ENCODE measurements at regions not wholly inside any gene's neighbourhood (a gene's known extent, or its start where the extent isn't known, plus 50 kb on each side); places are given as distances from the start of the nearest gene placed in this dataset.

DNA sequence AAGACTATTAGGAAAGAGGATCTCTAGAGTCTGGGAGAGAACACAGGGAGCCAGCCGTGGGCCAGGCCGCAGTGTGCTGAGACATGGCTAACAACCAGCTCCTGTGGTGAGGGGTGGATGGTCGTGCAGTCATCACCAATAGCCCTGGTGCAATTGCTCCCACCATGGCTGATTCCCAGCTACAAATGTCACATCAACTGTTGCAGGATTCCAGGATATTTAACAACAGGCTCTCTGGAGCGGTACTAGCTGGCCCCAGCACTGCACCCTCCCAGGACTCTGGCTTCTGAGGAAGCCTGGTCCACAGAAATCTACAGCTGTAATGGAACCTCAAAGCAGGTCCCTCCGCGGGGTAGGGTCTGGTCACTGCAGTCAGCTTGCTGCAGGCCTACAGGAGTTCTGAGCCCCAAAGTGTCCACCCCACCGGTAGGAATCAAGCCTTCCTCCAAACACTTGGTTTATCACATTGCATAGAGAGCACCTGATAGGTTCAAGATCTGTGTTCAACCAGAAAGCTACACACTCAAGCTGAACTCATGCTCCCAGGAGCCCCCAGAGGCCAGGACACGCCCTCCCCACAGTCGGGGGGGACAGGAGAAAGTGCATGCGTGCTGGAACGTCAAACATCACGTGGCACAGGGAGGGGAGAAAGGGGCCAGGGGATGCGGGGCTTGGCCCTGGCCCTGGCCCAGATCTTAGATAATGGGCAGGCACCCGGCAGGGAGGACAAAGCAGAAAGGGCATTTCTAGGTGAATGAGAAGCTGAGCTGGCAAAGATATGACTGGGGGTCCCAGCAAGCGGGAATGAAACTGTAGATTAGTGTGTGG lies 609.0 kb downstream of the TBC1D22A start:
- DNase-seq = peak; percentile 45
- WGBS, 5 donors = 70 to 83% (median 80%) methylated on average over 14 to 15 of the region's 15 CpGs
- H3K27me3 ChIP-seq (replicated peaks in 1 of 7) = peaks cover 0 to 63% (median 0%) of the 10 kb centered on the region in 7 donors
- no peaks in the 10 kb centered on the region for H3K9me3 ChIP-seq
- H3K36me3 ChIP-seq = no peaks in the 10 kb centered on the region
- no peak overlapping the region for H3K27ac ChIP-seq
- no peaks in the 10 kb centered on the region for H3K4me1 ChIP-seq
- intact Hi-C loops (cut with DNase I; ENCODE audit: low total_unique reads) = no loop called here
- H3K4me3 ChIP-seq = no peak overlapping the region
- TF ChIP-seq, protein P1, sequence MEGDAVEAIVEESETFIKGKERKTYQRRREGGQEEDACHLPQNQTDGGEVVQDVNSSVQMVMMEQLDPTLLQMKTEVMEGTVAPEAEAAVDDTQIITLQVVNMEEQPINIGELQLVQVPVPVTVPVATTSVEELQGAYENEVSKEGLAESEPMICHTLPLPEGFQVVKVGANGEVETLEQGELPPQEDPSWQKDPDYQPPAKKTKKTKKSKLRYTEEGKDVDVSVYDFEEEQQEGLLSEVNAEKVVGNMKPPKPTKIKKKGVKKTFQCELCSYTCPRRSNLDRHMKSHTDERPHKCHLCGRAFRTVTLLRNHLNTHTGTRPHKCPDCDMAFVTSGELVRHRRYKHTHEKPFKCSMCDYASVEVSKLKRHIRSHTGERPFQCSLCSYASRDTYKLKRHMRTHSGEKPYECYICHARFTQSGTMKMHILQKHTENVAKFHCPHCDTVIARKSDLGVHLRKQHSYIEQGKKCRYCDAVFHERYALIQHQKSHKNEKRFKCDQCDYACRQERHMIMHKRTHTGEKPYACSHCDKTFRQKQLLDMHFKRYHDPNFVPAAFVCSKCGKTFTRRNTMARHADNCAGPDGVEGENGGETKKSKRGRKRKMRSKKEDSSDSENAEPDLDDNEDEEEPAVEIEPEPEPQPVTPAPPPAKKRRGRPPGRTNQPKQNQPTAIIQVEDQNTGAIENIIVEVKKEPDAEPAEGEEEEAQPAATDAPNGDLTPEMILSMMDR (IDR thresholded peaks at IDR 0.05 in 8 of 11, conservative IDR thresholded peaks at IDR 0.05 in 3 of 11) = no peak
- TF ChIP-seq POLR2A (IDR thresholded peaks at IDR 0.05) (no peak), POLR2AphosphoS5 (IDR thresholded peaks at IDR 0.05) (no peak)

DNA sequence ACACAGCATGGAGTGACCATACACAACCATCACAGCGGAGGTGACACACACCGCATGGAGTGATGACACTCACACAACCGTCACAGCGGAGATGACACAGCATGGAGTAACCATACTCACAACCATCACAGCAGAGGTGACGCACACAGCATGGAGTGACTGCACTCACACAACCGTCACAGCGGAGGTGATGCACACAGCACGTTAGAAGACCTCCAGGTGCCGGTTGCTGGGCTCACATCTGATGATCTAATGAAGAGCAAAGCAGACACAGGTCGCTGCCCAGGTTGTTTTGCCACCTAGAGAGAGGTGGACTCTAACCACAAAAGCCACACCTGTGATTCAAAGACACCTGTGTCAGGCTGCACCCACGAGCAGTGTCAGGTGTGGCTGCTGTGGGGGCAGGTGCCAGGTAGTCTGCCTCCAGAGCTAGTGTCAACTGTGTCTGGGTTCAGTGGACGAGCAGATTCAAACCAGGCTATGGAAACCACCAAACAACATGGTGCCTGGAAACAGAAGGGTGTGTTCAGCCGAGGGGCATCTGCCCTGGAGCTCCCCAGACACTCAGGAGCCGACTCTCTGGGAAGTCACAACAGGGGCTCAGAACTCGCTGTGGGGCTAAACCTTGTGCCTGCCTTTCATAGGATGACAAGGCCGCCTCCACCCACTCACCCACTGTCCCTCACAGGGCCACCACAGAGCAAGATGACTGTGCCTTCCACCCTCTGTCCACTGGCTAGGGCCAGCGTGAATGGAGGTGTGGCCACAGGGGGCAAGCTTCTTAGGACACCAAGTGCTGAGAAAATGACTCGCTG lies 608.2 kb downstream of the TBC1D22A start:
- DNase-seq = peak; percentile 59
- WGBS, 5 donors = 75 to 84% (median 79%) methylated on average over 14 to 18 of the region's 18 CpGs
- no peaks in the 10 kb centered on the region for H3K9me3 ChIP-seq

DNA sequence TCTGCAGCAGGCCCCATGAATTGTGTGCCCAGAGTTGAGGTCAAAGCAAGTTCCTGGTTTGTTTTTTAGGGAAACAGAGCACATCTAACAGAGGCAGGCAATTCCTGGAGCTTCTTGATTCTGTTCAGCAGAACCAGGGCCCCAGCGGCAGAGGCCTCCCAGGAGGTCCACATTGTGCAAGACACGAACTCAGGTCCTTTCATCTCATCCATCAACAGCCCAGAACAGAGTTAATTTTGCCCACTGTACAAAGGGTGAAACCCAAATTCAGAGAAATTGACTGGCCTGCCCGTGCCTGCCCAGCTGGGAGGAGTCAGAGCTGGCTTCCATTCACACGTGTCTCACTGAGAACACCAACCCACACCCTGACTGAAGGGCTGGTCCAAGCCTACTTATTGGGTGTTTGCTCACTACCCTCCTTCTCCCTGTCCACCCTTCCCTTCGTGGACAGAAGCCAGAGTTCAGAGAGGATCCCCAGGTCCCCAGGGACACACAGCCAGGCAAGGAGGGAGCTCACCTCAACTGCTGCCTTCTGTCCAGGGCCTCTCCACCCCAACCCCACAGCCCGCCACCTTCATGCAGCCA lies 607.1 kb downstream of the TBC1D22A start:
- intact Hi-C loops (cut with DNase I; ENCODE audit: low total_unique reads) = no loop called here
- H3K4me1 ChIP-seq = no peaks in the 10 kb centered on the region
- H3K27ac ChIP-seq = no peak overlapping the region
- no peak for DNase-seq
- H3K9me3 ChIP-seq = peaks cover 0 to 5% (median under 1%) of the 10 kb centered on the region in 8 donors
- H3K4me3 ChIP-seq = no peak overlapping the region
- TF ChIP-seq POLR2AphosphoS5 (IDR thresholded peaks at IDR 0.05) (no peak), POLR2A (IDR thresholded peaks at IDR 0.05) (no peak)
- TF ChIP-seq, protein P1 (IDR thresholded peaks at IDR 0.05 in 8 of 11, conservative IDR thresholded peaks at IDR 0.05 in 3 of 11) = no peak
- 58 to 75% (median 66%) methylated on average over 6 of the region's 6 CpGs for WGBS, 5 donors
- no peaks in the 10 kb centered on the region for H3K36me3 ChIP-seq
- peaks cover 0 to 62% (median 0%) of the 10 kb centered on the region in 7 donors for H3K27me3 ChIP-seq (replicated peaks in 1 of 7)

More for the DNA sequence above, 608.2 kb downstream of the TBC1D22A start:
- H3K4me1 ChIP-seq = no peaks in the 10 kb centered on the region
- H3K36me3 ChIP-seq = no peaks in the 10 kb centered on the region
- no peak overlapping the region for H3K4me3 ChIP-seq
- no peak for TF ChIP-seq POLR2A (IDR thresholded peaks at IDR 0.05)
- TF ChIP-seq, protein P1 (IDR thresholded peaks at IDR 0.05 in 8 of 11, conservative IDR thresholded peaks at IDR 0.05 in 3 of 11) = no peak
- TF ChIP-seq POLR2AphosphoS5 (IDR thresholded peaks at IDR 0.05) = no peak
- H3K27ac ChIP-seq = no peak overlapping the region
- H3K27me3 ChIP-seq (replicated peaks in 1 of 7) = peaks cover 0 to 68% (median 0%) of the 10 kb centered on the region in 7 donors
- intact Hi-C loops (cut with DNase I; ENCODE audit: low total_unique reads) = no loop called here

Measured in spleen (tissue), 11 donors.